Stimulated activated naive CD8-positive, alpha-beta T cell treated with anti-CD3 and anti-CD28 coated beads, Interleukin-15, amount 100 ng/mL, for 72 hours (primary cell): ENCODE measurements at regions not wholly inside any gene's neighbourhood (a gene's known extent, or its start where the extent isn't known, plus 50 kb on each side); places are given as distances from the start of the nearest gene placed in this dataset.
A peak's percentile ranks its signal among the peaks of the same experiment; 100 is the strongest.

Experiments
- ATAC-seq: fragments of 150-1000 bp; cut with Tn5 transposase; 2 replicates; pipeline ENCODE4 v1.10.0; 2021; ENCODE audit warnings: mild to moderate bottlenecking, moderate library complexity
- DNase-seq, 2 donors: peaks; one replicate each; pipeline ENCODE4 v3.0.0; 2021 to 2022
- H3K27ac Mint-ChIP-seq, 2 donors: one replicate each; pipeline ENCODE4 v1.8.0; 2022; ENCODE audit warnings: mild to moderate bottlenecking in 2 of 2, mixed read lengths in 2 of 2, moderate library complexity in 2 of 2
- H3K27me3 Mint-ChIP-seq: one replicate; pipeline ENCODE4 v1.8.0; 2022; ENCODE audit warnings: mixed read lengths
- H3K4me1 Mint-ChIP-seq: one replicate; pipeline ENCODE4 v1.8.0; 2022; ENCODE audit warnings: mild to moderate bottlenecking, mixed read lengths
- H3K4me3 Mint-ChIP-seq, 2 donors: one replicate each; pipeline ENCODE4 v1.8.0; 2022; ENCODE audit warnings: mild to moderate bottlenecking in 2 of 2, mixed read lengths in 2 of 2, moderate library complexity in 1 of 2
- H3K9me3 Mint-ChIP-seq, 2 donors: one replicate each; pipeline ENCODE4 v1.8.0; 2022; ENCODE audit warnings: mixed read lengths in 2 of 2

DNA sequence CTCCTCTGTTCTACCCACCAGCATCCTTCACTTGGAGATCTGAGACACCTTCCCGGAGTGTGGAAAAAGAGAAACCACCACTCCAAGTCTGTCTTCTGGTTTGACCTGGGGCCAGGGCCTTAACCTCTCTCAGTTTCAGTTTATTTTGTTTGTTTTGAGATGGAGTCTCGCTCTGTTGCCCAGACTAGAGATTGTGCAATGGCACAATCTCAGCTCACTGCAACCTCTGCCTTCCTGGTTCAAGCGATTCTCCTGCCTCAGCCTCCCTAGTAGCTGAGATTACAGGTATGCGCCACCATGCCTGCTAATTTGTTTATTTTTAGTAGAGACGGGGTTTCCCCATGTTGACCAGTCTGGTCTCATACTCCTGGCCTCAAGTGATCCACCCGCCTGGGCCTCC lies 271.1 kb upstream of the TNRC6C start:
- no peaks in the 10 kb centered on the region for H3K27me3 Mint-ChIP-seq
- peaks cover 19% of the 10 kb centered on the region for H3K4me1 Mint-ChIP-seq
- DNase-seq (no peak), ATAC-seq (no peak)
- H3K4me3 Mint-ChIP-seq, result no peak overlapping the region
- no peaks in the 10 kb centered on the region for H3K9me3 Mint-ChIP-seq
- no peak overlapping the region for H3K27ac Mint-ChIP-seq

DNA sequence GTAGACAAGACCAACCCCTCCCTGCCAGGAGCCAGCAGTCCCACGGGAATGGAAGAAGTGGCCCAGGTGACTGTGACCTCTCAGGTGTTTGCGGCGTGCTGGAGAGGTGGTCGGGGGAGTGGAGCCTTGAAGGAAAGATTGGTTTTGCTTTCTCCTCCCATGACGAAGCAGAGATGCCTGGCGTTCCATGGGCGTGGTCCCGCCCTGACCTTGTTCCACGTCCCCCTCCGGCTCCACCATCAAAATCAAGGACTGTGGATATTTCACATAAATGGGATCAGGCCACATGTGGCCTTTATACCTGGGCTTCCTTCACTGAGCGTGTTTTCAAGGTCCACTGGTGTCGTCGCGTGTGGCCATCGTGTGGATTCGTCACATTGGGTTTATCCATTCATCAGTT lies 270.6 kb upstream of the TNRC6C start:
- Mint-ChIP-seq H3K4me1 (peaks cover 24% of the 10 kb centered on the region), H3K27me3 (peaks cover 2% of the 10 kb centered on the region), H3K9me3 (no peaks in the 10 kb centered on the region), H3K27ac (no peak overlapping the region), H3K4me3 (no peak overlapping the region)
- no peak for ATAC-seq
- no peak for DNase-seq

DNA sequence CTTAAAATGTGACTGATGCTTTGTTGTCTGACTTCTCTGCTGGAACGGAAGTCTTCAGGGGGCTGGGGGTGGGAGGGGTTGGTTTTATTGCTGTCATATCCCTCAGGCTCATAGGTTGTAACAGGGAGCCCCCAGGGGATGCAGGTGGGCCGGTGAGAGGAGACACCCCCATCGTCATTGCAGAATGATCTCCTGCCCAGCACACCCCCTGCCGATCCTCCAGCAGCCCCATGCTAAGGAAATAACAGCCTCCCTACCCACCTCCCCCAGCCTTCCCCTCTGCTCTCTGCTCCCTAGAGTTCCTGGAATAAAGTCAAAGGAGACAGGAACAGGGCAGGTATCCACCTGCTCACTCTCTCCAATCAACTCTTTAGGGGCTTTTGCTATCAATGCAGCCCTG lies 270.1 kb upstream of the TNRC6C start:
- ATAC-seq (no peak), DNase-seq (no peak)
- Mint-ChIP-seq H3K4me3 (no peak overlapping the region), H3K27ac (no peak overlapping the region), H3K4me1 (peaks cover 28% of the 10 kb centered on the region), H3K9me3 (no peaks in the 10 kb centered on the region), H3K27me3 (peaks cover 6% of the 10 kb centered on the region)

GRCh38 chr17:77690271-77691161 lies 268.0 kb upstream of the TNRC6C start:
- H3K27me3 Mint-ChIP-seq, result peaks cover 26% of the 10 kb centered on the region
- H3K4me3 Mint-ChIP-seq, result peak overlapping the region; percentile 25 to 36
- no peak overlapping the region for H3K27ac Mint-ChIP-seq
- H3K9me3 Mint-ChIP-seq, result no peaks in the 10 kb centered on the region
- ATAC-seq (peak; percentile 38), DNase-seq (no peak)
- H3K4me1 Mint-ChIP-seq, result peaks cover 37% of the 10 kb centered on the region

GRCh38 chr17:77691216-77692085 lies 267.1 kb upstream of the TNRC6C start:
- H3K4me3 Mint-ChIP-seq, result no peak overlapping the region
- ATAC-seq, result no peak
- peak in 1 of 2 donors; percentile 6 for DNase-seq
- H3K27me3 Mint-ChIP-seq, result peaks cover 35% of the 10 kb centered on the region
- H3K9me3 Mint-ChIP-seq, result no peaks in the 10 kb centered on the region
- peaks cover 46% of the 10 kb centered on the region for H3K4me1 Mint-ChIP-seq
- H3K27ac Mint-ChIP-seq, result peak overlapping the region in 1 of 2 donors; percentile 8

DNA sequence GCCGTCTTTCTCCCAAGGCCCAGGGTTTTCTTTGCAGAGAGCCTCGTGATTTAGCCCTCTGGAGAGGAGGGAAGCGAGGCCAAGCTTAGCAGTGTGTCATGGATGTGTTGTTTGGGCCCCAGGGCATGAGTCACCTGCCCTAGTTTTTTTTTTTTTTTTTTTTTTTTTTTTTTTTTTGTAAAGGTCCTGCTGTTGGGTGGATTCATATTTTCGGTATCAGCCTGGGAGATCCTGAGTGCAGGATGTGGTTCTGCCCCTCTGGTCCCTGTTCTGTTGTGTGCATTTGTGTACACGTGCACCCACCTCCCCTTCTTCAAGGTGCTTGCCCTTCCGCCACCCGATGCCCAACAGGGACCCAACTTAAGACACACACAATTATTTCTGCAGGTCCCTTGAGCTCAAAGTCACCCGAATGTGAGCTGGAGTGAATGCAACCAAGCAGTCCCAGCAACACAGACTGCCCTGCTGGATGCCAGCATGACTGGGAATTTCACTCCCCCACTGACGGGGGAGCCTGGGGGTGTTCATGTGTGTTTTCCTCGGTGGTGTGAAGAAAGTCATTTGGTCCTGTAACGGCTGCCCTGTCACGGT lies 265.8 kb upstream of the TNRC6C start:
- no peak overlapping the region for H3K4me3 Mint-ChIP-seq
- H3K9me3 Mint-ChIP-seq, result no peaks in the 10 kb centered on the region
- H3K27ac Mint-ChIP-seq, result no peak overlapping the region
- ATAC-seq, result peak; percentile 71
- H3K27me3 Mint-ChIP-seq, result peaks cover 38% of the 10 kb centered on the region
- peak in 1 of 2 donors; percentile 13 for DNase-seq
- peaks cover 51% of the 10 kb centered on the region for H3K4me1 Mint-ChIP-seq

GRCh38 chr17:77693301-77693700 lies 265.2 kb upstream of the TNRC6C start:
- Mint-ChIP-seq H3K9me3 (no peaks in the 10 kb centered on the region), H3K27ac (peak overlapping the region in 1 of 2 donors; percentile 60), H3K27me3 (peaks cover 38% of the 10 kb centered on the region), H3K4me3 (no peak overlapping the region), H3K4me1 (peaks cover 51% of the 10 kb centered on the region)
- DNase-seq (peak in 1 of 2 donors; percentile 7), ATAC-seq (no peak)

GRCh38 chr17:77693776-77694175 lies 264.7 kb upstream of the TNRC6C start:
- Mint-ChIP-seq H3K9me3 (no peaks in the 10 kb centered on the region), H3K27ac (no peak overlapping the region), H3K4me3 (no peak overlapping the region), H3K4me1 (peaks cover 51% of the 10 kb centered on the region), H3K27me3 (peaks cover 38% of the 10 kb centered on the region)
- no peak for ATAC-seq
- no peak for DNase-seq

DNA sequence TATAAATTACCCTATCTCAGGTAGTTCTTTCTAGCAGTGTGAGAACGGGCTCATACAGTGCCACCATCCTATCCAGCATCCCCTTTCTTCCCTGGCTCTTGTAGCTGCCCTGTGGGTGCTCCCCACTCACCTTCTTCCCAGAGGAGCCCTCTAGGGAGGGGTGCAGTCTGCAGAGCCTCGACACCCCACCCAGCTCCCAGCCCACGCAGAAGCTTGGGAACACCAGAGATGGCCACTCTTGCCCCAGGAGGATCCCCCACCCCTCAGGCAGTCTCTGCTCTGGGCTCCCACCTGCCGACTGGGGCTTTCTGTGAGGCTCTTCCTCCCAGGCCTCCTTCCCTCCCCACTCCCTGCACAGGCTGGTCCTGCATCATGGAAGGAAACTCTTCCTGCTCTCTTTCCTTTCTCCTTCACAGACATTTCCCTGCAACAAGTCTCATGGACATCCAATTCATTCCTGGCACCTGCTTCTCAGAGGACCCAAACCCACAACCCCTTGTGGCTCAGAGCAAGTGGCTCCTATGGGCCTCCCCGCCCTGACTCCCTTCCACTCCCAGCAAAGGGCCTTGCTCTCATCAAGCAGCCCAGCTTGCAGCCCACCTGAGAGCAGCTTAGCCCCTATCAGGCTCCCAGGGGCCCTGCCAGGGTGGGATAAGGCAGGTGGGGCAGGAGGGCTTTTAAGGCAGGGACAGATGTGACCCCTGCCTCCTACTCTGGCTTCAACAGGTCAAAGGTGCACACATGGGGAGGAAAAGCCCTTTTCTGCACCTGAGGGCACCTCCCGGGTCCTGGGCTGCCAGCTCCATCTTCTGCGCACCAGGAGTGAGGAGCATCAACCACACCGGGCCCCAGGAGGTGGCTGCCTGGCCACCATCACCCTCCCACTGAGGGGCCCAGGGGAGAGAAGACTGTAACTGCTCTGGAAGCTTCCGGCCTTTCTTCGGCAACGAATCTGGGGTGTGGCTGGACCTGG lies 263.8 kb upstream of the TNRC6C start:
- H3K9me3 Mint-ChIP-seq, result no peaks in the 10 kb centered on the region
- no peak for ATAC-seq
- peaks cover 38% of the 10 kb centered on the region for H3K27me3 Mint-ChIP-seq
- no peak overlapping the region for H3K4me3 Mint-ChIP-seq
- H3K4me1 Mint-ChIP-seq, result peaks cover 51% of the 10 kb centered on the region
- peak in 1 of 2 donors; percentile 7 for DNase-seq
- H3K27ac Mint-ChIP-seq, result no peak overlapping the region

DNA sequence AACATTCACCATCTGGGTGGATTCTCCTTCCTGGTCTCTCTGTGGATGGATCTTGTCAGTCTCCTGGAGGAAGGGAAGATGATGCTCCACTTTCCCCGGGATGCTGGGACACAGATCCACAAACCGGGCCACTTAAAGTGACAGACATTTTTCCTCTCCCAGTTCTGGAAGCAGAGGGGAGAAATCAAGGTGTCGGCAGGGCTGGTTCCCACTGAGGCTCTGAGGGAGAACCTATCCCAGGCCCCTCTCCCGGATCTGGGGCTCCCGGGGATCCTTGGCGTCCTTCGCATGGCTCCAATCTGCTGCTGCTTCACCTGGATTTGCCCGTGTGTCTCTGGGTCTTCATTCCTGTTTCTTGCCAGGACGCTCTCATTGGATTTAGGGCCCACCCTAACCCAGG lies 263.1 kb upstream of the TNRC6C start:
- H3K27ac Mint-ChIP-seq, result no peak overlapping the region
- H3K4me1 Mint-ChIP-seq, result peaks cover 51% of the 10 kb centered on the region
- DNase-seq (peak in 1 of 2 donors; percentile 3), ATAC-seq (no peak)
- H3K27me3 Mint-ChIP-seq, result peaks cover 38% of the 10 kb centered on the region
- H3K9me3 Mint-ChIP-seq, result no peaks in the 10 kb centered on the region
- no peak overlapping the region for H3K4me3 Mint-ChIP-seq

GRCh38 chr17:77696151-77696720 lies 262.3 kb upstream of the TNRC6C start:
- H3K9me3 Mint-ChIP-seq, result peaks cover 0 to 6% of the 10 kb centered on the region in 2 donors
- peaks cover 44% of the 10 kb centered on the region for H3K4me1 Mint-ChIP-seq
- peaks cover 38% of the 10 kb centered on the region for H3K27me3 Mint-ChIP-seq
- H3K27ac Mint-ChIP-seq, result peak overlapping the region; percentile 57 to 76
- ATAC-seq (no peak), DNase-seq (no peak)
- peak overlapping the region; percentile 34 to 37 for H3K4me3 Mint-ChIP-seq

DNA sequence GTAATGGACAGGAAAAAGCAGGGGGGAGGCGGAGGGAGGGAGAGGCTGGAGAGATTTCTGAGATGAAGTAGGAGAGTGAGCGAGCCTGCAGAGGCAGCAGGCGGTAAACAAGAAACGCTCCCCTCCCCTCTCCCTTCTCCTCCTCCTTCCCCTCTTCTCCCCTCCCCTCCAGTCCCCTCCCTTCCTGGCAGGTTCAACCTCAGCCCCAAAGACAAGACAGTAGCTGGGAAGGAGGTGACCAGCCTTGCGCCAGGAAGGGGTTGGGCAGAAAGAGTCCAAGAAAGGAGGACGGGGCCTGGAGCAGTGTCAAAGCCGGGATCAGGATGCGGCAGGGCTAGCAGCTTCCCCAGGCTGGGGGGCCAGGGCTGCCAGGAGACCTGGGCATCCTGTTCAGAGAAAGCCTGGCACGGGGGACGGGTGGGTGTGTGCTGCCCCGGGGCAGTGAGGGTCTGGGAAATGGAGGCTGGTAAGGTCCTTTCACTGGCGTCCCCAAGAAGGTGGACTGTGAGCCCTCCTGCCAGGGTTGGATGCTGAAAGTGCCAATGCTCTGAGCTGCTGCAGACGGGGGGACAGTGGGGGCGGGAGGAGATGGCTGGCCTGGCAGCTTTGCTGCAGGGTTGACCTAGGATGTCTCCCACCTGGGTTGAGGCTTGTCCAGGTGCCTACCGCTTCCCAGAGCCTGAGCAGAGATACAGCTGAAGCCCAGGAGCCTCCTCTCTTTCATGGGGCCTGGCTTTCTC lies 261.6 kb upstream of the TNRC6C start:
- H3K9me3 Mint-ChIP-seq, result peaks cover 4 to 13% of the 10 kb centered on the region in 2 donors
- H3K4me1 Mint-ChIP-seq, result peaks cover 38% of the 10 kb centered on the region
- H3K4me3 Mint-ChIP-seq, result peak overlapping the region in 1 of 2 donors; percentile 36
- ATAC-seq (peak; percentile 5), DNase-seq (no peak)
- peaks cover 38% of the 10 kb centered on the region for H3K27me3 Mint-ChIP-seq
- H3K27ac Mint-ChIP-seq, result peak overlapping the region in 1 of 2 donors; percentile 76

- Mint-ChIP-seq H3K27ac (peak overlapping the region in 1 of 2 donors; percentile 17), H3K27me3 (peaks cover 38% of the 10 kb centered on the region)
- ATAC-seq, result no peak
Observed at GRCh38 chr17:77697480-77698400, 260.8 kb upstream of the TNRC6C start.

More at GRCh38 chr17:77697480-77698400, 260.8 kb upstream of the TNRC6C start:
- Mint-ChIP-seq H3K9me3 (peaks cover 11 to 21% of the 10 kb centered on the region in 2 donors), H3K4me1 (peaks cover 29% of the 10 kb centered on the region), H3K4me3 (no peak overlapping the region)
- no peak for DNase-seq
